ENCODE measurements at regions not wholly inside any gene's neighbourhood (a gene's known extent, or its start where the extent isn't known, plus 50 kb on each side); places are given as distances from the start of the nearest gene placed in this dataset.
A peak's percentile ranks its signal among the peaks of the same experiment; 100 is the strongest.

DNA sequence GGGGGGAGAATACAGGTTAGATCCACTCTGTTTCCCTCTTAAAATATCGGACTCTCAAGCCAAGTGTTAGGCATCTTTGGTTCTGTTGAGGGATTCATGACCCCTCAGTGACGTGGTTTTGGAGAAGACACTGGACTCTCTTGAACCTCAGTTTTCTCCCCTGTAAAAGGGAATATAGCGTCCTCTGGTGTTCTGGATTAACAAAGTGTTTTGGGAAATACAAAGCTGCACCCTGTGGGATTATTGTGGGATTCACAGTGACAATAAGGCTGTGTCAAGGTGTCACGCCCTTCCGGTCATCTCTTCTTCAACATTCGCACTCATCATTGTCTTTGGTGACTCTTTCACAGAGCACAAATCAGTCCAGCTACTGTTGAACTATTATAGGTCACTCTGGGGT is 139.0 kb downstream of the IRX1 start:
- H3K4me3 ChIP-seq (ENCODE audit: insufficient read depth, low read depth, low read length) = no peak overlapping the region
- Mint-ChIP-seq H3K4me1 (ENCODE audit: low read depth, unreplicated experiment) (peaks cover 6% of the 10 kb centered on the region), H3K36me3 (ENCODE audit: low read depth, unreplicated experiment) (no peaks in the 10 kb centered on the region), H3K9me3 (ENCODE audit: unreplicated experiment) (no peaks in the 10 kb centered on the region), H3K27me3 (ENCODE audit: low read depth, unreplicated experiment) (peaks cover 14% of the 10 kb centered on the region), H3K4me3 (ENCODE audit: unreplicated experiment) (no peak overlapping the region), H3K27ac (ENCODE audit: unreplicated experiment) (no peak overlapping the region)
- DNase-seq (ENCODE audit: low read depth) (no peak), FAIRE-seq (no peak)
- peaks cover 2% of the 10 kb centered on the region for H3K4me1 ChIP-seq (ENCODE audit: insufficient read depth, low read length)
- H3K4me2 ChIP-seq (ENCODE audit: low read length) = no peak overlapping the region
- no peak overlapping the region for H2AFZ ChIP-seq (ENCODE audit: low read depth, low read length)
- no peaks in the 10 kb centered on the region for H4K20me1 ChIP-seq (ENCODE audit: insufficient read depth, low read length)
- TF ChIP-seq EZH2 (IDR thresholded peaks at IDR 0.05; ENCODE audit: insufficient read depth, low read length) (no peak), CTCF (IDR thresholded peaks at IDR 0.05; ENCODE audit: insufficient read depth, low read depth, low read length) (no peak)
- no peak overlapping the region for H3K9ac ChIP-seq (ENCODE audit: low read length)
- H3K36me3 ChIP-seq (ENCODE audit: insufficient read depth, low read length) = no peaks in the 10 kb centered on the region
- no peaks in the 10 kb centered on the region for H3K9me3 ChIP-seq (ENCODE audit: insufficient read depth, low read depth, low read length)
- no peaks in the 10 kb centered on the region for H3K79me2 ChIP-seq (ENCODE audit: insufficient read depth, low read length)
- no peaks in the 10 kb centered on the region for H3K27me3 ChIP-seq (ENCODE audit: insufficient read depth, low read length)
- H3K27ac ChIP-seq (ENCODE audit: low read depth, low read length) = no peak overlapping the region

- H3K4me3 Mint-ChIP-seq (ENCODE audit: unreplicated experiment) = no peak overlapping the region
- FAIRE-seq = no peak
- no peak for DNase-seq (ENCODE audit: low read depth)
Observed at GRCh38 chr5:3736466-3736865, 140.8 kb downstream of the IRX1 start.

More at GRCh38 chr5:3736466-3736865, 140.8 kb downstream of the IRX1 start:
- Mint-ChIP-seq H3K4me1 (ENCODE audit: low read depth, unreplicated experiment) (peaks cover 13% of the 10 kb centered on the region), H3K27me3 (ENCODE audit: low read depth, unreplicated experiment) (peaks cover 5% of the 10 kb centered on the region), H3K36me3 (ENCODE audit: low read depth, unreplicated experiment) (no peaks in the 10 kb centered on the region), H3K9me3 (ENCODE audit: unreplicated experiment) (no peaks in the 10 kb centered on the region), H3K27ac (ENCODE audit: unreplicated experiment) (no peak overlapping the region)
- TF ChIP-seq CTCF (IDR thresholded peaks at IDR 0.05; ENCODE audit: insufficient read depth, low read depth, low read length) (no peak), EZH2 (IDR thresholded peaks at IDR 0.05; ENCODE audit: insufficient read depth, low read length) (no peak)
- H3K27ac ChIP-seq (ENCODE audit: low read depth, low read length) = no peak overlapping the region
- no peak overlapping the region for H3K4me2 ChIP-seq (ENCODE audit: low read length)
- H3K4me3 ChIP-seq (ENCODE audit: insufficient read depth, low read depth, low read length) = no peak overlapping the region
- no peaks in the 10 kb centered on the region for H3K36me3 ChIP-seq (ENCODE audit: insufficient read depth, low read length)
- no peaks in the 10 kb centered on the region for H3K79me2 ChIP-seq (ENCODE audit: insufficient read depth, low read length)
- H2AFZ ChIP-seq (ENCODE audit: low read depth, low read length) = peak overlapping the region; percentile 53
- peaks cover 2% of the 10 kb centered on the region for H3K9me3 ChIP-seq (ENCODE audit: insufficient read depth, low read depth, low read length)
- peaks cover 12% of the 10 kb centered on the region for H3K4me1 ChIP-seq (ENCODE audit: insufficient read depth, low read length)
- no peaks in the 10 kb centered on the region for H3K27me3 ChIP-seq (ENCODE audit: insufficient read depth, low read length)
- H4K20me1 ChIP-seq (ENCODE audit: insufficient read depth, low read length) = no peaks in the 10 kb centered on the region
- H3K9ac ChIP-seq (ENCODE audit: low read length) = no peak overlapping the region
